Ovary (tissue), 3 donors: ENCODE measurements at regions not wholly inside any gene's neighbourhood (a gene's known extent, or its start where the extent isn't known, plus 50 kb on each side); places are given as distances from the start of the nearest gene placed in this dataset.

Source experiments
- CTCF ChIP-seq, 3 donors: fragments of 450-650 bp in 2 of 3; fragments of 200-600 bp in 1 of 3; IDR thresholded peaks; one replicate each; pipeline versions ENCODE4 v1.5.1 to v1.8.0; 2016 to 2022; ENCODE audit warnings: antibody characterized with exemption in 3 of 3, mild to moderate bottlenecking in 1 of 3
- EP300 ChIP-seq: sonication (generic); formaldehyde crosslinking; IDR thresholded peaks from one replicate; pipeline ENCODE4 v1.6.1; 2017; ENCODE audit warnings: antibody characterized with exemption
- POLR2A ChIP-seq: fragments of 450-650 bp; IDR thresholded peaks from one replicate; pipeline ENCODE4 v1.6.1; 2017; ENCODE audit warnings: antibody characterized with exemption, mild to moderate bottlenecking, moderate library complexity
- donor health status: DM: no; HTN: no; CAD: no.

- no peak for TF ChIP-seq POLR2A
- TF ChIP-seq CTCF (IDR thresholded peaks at IDR 0.05): no peak
- no peak for TF ChIP-seq EP300
Observed at GRCh38 chr5:71782393-71782770, 63.3 kb downstream of the CARTPT start.
